ENCODE measurements at regions not wholly inside any gene's neighbourhood (a gene's known extent, or its start where the extent isn't known, plus 50 kb on each side); places are given as distances from the start of the nearest gene placed in this dataset.
"Not testable (repeated sequence)": the region's sequence is repeated elsewhere in the genome, so short reads cannot be mapped to it uniquely, and the experiment has no call there.

GRCh38 chr6:85191656-85192055 is 258.2 kb upstream of the NT5E start:
- no peak for DNase-seq

GRCh38 chr6:85186546-85187175 is 263.2 kb upstream of the NT5E start:
- no peak for DNase-seq

GRCh38 chr6:85185977-85186376 is 263.9 kb upstream of the NT5E start:
- no peak for DNase-seq

DNA sequence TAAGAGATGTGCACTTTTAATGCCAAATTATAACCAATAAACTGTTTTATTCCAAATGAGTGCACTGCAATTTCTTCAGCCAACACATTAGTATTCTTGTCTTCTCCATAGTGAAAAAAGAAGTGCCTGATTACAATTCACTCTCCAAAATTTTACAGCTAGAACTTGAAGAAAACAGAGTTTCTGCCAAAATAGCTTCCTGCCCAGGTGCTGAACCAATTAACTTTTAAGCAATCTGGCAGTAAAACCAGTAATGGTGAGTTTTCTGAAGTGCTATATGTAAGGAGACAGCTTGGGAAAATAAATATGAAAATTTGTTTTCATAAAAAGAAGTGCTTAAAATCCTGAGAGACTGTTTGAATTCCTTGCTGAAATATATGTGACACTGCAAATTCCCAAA is 266.0 kb upstream of the NT5E start:
- DNase-seq, result no peak

- DNase-seq, result no peak
Measured at GRCh38 chr6:85172705-85173104, 277.2 kb upstream of the NT5E start.

- no peak for DNase-seq
Measured at GRCh38 chr6:85172161-85172560, 277.7 kb upstream of the NT5E start.

GRCh38 chr6:85169189-85169588 is 280.7 kb upstream of the NT5E start:
- DNase-seq, result no peak

DNA sequence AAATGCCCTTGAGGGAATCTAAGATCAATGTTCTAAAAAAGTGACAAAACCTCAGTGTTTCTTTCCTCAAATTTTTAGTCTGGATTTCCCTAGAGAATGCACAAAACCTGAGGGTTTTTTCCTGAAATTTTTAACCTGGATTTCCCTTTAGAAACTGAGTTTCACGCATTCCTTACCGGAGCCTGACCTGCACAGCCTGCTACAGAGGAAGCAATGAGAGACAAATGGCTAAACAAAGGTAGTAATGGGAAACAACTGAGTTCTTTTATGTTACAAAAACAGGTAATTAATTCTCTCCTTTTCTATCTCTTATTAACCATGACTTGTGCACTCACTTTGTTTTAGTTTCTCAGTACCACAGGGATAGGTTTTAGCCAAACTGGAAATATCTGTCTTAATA is 281.7 kb upstream of the NT5E start:
- no peak for DNase-seq

DNA sequence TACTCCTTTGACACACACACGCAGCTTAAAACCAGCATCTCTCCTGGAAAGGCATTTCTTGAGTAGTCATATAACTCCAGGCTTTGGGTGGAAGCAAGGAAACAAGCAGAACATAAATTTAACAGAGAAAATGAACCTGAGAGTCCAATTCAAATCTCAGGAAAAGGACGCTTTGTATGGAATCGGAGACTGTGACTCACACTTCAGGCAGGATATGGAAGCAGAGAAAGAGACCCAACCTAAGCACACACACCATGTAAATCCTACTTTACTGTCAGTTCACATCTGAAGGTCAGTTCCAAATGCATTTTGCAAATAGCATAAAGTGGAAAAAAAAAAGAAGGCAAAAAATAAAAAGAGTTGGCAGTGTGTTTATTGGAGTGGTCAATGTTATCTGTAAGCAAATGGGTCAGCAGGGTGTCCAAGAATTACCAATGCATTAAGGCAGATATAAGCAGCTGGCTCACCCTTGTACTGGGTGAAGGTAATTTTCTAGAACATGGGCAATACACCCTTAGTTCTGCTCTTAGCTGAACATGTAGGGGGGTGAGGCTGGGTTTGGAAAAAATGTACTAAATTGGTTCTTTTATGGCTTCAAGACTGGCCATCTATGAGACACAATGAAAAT is 283.7 kb upstream of the NT5E start:
- no peak for DNase-seq

DNA sequence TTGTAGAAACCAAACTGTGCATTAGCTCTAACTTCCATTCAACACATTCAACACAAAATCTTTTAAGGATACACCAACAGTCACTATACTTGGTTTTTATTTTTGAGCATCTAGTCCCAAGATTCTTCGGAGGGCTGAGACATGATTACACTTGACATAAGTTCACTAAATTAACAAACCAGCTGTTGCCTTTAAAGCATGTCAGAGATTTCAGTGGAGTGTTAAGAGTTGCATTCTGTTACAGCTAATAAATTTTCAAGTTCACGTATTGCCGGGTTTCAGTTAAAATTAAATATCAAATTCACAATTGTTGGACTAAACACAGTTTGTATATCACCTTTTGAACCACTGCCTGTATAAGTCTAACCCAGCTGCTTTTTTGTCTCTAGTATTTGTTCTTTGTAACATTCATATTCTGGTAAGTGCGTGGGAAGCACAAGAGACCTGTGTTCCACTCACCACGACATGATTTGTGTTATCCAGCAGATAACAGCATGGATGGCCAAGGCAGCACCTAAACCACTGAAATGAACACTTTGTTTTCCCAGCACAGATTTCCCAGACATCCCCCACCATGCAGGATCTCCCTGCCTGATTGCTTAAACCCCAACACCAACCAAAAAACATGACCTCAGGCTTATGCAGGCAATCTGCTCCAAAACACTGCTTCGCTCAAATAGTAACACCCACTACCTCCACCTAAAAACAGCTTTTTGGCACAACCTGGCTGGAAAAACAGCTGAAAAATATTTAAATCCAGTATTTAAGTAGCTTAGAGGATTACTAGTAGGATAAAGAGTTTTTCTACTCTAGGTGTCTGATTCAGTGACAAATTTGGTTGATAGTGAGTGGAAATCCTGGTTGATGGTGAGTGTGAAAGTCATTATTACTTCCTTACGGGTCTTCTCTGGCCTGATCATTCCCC is 286.5 kb upstream of the NT5E start:
- DNase-seq, result no peak

GRCh38 chr6:85157311-85157710 is 292.6 kb upstream of the NT5E start:
- DNase-seq, result no peak

DNA sequence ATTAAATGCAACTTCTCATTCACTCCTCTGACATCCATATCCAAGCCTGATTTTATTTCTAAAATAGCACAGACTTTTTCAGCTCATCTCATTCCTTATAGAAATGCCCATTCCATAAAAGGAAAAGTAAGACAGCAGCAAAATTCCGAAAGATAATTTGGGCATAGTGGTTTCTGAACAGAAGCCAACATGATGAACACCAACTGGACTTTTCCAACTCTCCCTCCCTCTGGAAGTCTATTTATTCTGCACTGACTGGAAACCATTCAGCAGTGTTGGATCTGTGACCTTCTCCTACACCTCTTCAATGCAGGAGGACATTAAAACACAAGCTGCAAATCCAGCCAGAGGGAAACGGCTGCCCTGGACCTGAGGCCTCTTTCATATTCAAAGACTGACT is 306.2 kb upstream of the NT5E start:
- DNase-seq, result no peak

DNA sequence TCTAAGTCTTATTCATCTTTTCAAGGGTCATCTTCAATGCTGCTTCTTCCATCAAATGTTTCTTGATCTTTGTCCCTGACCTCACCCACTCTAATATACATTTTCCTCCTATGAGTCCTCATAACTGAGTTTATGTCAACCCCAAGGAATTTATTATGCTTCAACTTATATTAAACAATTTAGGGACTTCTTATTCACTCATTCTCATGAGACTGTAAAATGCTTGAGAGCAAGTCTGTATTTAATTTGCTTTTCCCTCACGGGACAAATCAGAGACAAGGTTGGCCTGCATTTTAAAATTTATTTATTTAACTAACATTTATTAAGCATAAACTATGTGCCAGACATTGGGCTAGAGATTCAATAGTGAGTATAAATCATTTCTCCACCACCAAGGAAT is 312.0 kb upstream of the NT5E start:
- no peak for DNase-seq

GRCh38 chr6:85136310-85136709 is 313.6 kb upstream of the NT5E start:
- no peak for DNase-seq

DNA sequence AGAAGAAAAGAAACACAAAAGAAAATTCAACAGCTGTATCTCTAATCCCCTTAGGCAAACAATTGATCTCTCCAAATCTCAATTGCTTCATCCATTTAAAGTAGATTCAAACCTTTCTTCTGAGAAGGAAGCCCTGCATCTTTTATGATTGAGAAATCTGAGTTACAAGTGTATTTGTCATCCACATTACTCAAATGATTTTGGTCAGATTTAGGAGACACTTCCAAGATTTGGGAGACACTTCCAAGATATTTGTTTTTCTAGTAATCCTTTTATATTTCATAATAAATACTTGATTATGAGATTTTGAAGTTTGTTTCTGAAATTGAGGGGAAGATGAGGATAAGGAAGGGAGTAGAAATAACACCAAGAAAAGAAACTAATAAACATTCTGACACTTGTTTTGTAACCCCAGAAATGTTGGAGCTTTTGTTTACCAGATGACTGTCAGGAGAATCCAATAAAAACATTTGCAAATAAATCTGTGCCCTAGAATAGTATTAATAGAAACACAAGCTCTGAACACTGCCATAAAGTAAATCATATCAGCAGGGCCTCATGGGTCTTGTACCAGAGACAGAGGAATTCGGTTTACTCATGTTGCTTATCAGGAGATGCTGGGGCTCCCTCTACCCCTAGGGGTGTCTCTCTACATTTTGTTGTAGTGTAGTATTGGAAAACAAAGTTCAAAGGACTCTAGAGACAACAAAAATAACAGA is 314.3 kb upstream of the NT5E start:
- no peak for DNase-seq

GRCh38 chr6:85134172-85134571 is 315.7 kb upstream of the NT5E start:
- no peak for DNase-seq

- DNase-seq, result no peak
Measured at GRCh38 chr6:85132091-85132490, 317.8 kb upstream of the NT5E start.

DNA sequence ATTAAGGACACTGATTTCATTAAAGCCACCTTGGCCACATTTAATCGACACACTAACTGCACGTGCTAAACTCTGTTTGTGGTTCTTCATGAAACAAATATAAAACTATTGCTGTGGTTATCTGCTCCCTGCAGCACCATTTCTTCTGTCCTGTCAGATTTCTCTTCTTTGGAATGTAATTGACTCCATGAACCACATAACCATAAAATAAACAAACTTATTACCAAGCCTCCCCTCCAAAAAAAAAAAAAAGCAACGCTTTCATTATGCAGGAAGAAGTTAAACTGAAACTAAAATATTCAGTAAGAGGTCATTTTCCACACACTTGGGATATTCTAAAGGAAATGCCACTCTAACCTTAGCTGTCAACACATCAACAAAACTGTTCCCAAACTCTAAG is 319.1 kb upstream of the NT5E start:
- DNase-seq, result no peak

- no peak for DNase-seq
Measured at GRCh38 chr6:85129881-85130280, 320.0 kb upstream of the NT5E start.

GRCh38 chr6:85128781-85129180 is 321.1 kb upstream of the NT5E start:
- no peak for DNase-seq

GRCh38 chr6:85128256-85128655 is 321.6 kb upstream of the NT5E start:
- DNase-seq, result not testable (repeated sequence)

- DNase-seq, result no peak
Measured at GRCh38 chr6:85127696-85128243, 322.1 kb upstream of the NT5E start.

GRCh38 chr6:85127168-85127498 is 322.8 kb upstream of the NT5E start:
- DNase-seq, result no peak

All from stimulated activated CD4-positive, alpha-beta T cell treated with anti-CD3 and anti-CD28 coated beads, Interleukin-2, amount 100 ng/mL, for 24 hours (primary cell).